ENCODE measurements at regions not wholly inside any gene's neighbourhood (a gene's known extent, or its start where the extent isn't known, plus 50 kb on each side); places are given as distances from the start of the nearest gene placed in this dataset.

DNA sequence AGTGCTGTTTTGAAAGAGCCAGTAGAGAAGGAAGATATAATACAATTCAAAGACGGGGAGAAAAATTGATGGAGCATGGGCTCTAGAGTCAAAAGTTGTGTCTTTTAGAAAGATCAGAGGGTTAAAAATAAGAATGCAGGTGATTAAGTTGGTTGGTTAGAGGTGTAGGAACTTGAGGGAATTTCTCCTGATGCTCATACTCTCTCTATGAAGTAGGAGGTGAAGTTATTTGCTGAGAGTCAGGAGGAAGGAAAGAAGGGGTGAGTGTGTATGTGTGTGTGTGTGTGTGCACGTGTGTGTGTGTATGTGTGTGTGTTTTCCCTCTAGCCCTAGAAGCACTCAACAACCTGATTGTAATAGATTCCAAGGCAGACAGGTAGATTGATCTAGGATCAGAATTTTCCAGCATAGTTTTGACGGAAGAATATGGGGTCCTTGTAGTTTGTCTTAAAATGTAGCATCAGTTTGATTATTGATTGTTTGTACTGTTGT is 88.3 kb upstream of the MACF1 start:
- TF ChIP-seq, protein P1, sequence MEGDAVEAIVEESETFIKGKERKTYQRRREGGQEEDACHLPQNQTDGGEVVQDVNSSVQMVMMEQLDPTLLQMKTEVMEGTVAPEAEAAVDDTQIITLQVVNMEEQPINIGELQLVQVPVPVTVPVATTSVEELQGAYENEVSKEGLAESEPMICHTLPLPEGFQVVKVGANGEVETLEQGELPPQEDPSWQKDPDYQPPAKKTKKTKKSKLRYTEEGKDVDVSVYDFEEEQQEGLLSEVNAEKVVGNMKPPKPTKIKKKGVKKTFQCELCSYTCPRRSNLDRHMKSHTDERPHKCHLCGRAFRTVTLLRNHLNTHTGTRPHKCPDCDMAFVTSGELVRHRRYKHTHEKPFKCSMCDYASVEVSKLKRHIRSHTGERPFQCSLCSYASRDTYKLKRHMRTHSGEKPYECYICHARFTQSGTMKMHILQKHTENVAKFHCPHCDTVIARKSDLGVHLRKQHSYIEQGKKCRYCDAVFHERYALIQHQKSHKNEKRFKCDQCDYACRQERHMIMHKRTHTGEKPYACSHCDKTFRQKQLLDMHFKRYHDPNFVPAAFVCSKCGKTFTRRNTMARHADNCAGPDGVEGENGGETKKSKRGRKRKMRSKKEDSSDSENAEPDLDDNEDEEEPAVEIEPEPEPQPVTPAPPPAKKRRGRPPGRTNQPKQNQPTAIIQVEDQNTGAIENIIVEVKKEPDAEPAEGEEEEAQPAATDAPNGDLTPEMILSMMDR (IDR thresholded peaks at IDR 0.05) = no peak
- TF ChIP-seq POLR2A (IDR thresholded peaks at IDR 0.05) = no peak
